Trophoblast cell (in vitro differentiated cells and primary cell): ENCODE measurements at regions not wholly inside any gene's neighbourhood (a gene's known extent, or its start where the extent isn't known, plus 50 kb on each side); places are given as distances from the start of the nearest gene placed in this dataset.

Experiments
- DNase-seq, 2 donors: peaks; one replicate each; pipeline ENCODE4 v3.0.0-alpha.2; 2016
- H2AFZ ChIP-seq: 2 replicates; pipeline ENCODE4 v1.6.1; 2013; ENCODE audit warnings: low read length, moderate library complexity, mild to moderate bottlenecking; ENCODE audit not compliant: insufficient read depth, poor library complexity
- H2AK5ac ChIP-seq: 2 replicates; pipeline ENCODE4 v1.6.1; 2013; ENCODE audit warnings: mild to moderate bottlenecking, low read length
- H2BK120ac ChIP-seq: 2 replicates; pipeline ENCODE4 v1.6.1; 2013; ENCODE audit warnings: low read length, mild to moderate bottlenecking, moderate library complexity; ENCODE audit not compliant: insufficient read depth, poor library complexity
- H2BK12ac ChIP-seq: 2 replicates; pipeline ENCODE4 v1.6.1; 2013; ENCODE audit warnings: mild to moderate bottlenecking, low read length, moderate library complexity
- H2BK5ac ChIP-seq: 2 replicates; pipeline ENCODE4 v1.6.1; 2013; ENCODE audit warnings: low read length, low read depth, moderate library complexity, mild to moderate bottlenecking; ENCODE audit not compliant: poor library complexity
- H3K14ac ChIP-seq: 2 replicates; pipeline ENCODE4 v1.6.1; 2013; ENCODE audit warnings: mild to moderate bottlenecking, low read length
- H3K18ac ChIP-seq: 2 replicates; pipeline ENCODE4 v1.6.1; 2013; ENCODE audit warnings: mild to moderate bottlenecking, low read length
- H3K23ac ChIP-seq: 2 replicates; pipeline ENCODE4 v1.6.1; 2013; ENCODE audit warnings: low read length
- H3K27ac ChIP-seq: 2 replicates; pipeline ENCODE4 v1.5.1; 2013; ENCODE audit warnings: low read depth, mild to moderate bottlenecking, inconsistent platforms, low read length, moderate library complexity
- H3K27me3 ChIP-seq: 2 replicates; pipeline ENCODE4 v1.6.1; 2013; ENCODE audit warnings: inconsistent platforms, mild to moderate bottlenecking, low read length, moderate library complexity; ENCODE audit not compliant: insufficient read depth
- H3K36me3 ChIP-seq, 2 experiments: 1 replicate in 1 of 2; 2 replicates in 1 of 2; pipeline ENCODE4 v1.6.1; 2013; ENCODE audit warnings: low read length in 2 of 2, mild to moderate bottlenecking in 2 of 2, moderate library complexity in 1 of 2; ENCODE audit not compliant: insufficient read depth in 2 of 2, control insufficient read depth in 1 of 2
- H3K4ac ChIP-seq: 2 replicates; pipeline ENCODE4 v1.6.1; 2013; ENCODE audit warnings: low read depth, mild to moderate bottlenecking, low read length, moderate library complexity
- H3K4me1 ChIP-seq, 2 experiments: 1 replicate in 1 of 2; 2 replicates in 1 of 2; pipeline ENCODE4 v1.6.1; 2013; ENCODE audit warnings: low read length in 2 of 2, mild to moderate bottlenecking in 2 of 2, moderate library complexity in 1 of 2; ENCODE audit not compliant: insufficient read depth in 2 of 2, control insufficient read depth in 1 of 2
- H3K4me2 ChIP-seq: 2 replicates; pipeline ENCODE4 v1.6.1; 2013; ENCODE audit warnings: inconsistent platforms, mild to moderate bottlenecking, low read length, moderate library complexity
- H3K4me3 ChIP-seq: 2 replicates; pipeline ENCODE4 v1.5.1; 2013; ENCODE audit warnings: mild to moderate bottlenecking, low read depth, low read length, inconsistent platforms
- H3K79me1 ChIP-seq: one replicate; pipeline ENCODE4 v1.6.1; 2013; ENCODE audit warnings: low read length
- H3K79me2 ChIP-seq: 2 replicates; pipeline ENCODE4 v1.6.1; 2013; ENCODE audit warnings: low read length, mild to moderate bottlenecking; ENCODE audit not compliant: control insufficient read depth, insufficient read depth, poor library complexity
- H3K9ac ChIP-seq: 2 replicates; pipeline ENCODE4 v1.6.1; 2013; ENCODE audit warnings: mild to moderate bottlenecking, low read length
- H3K9me3 ChIP-seq: 2 replicates; pipeline ENCODE4 v1.6.1; 2013; ENCODE audit warnings: low read depth, mild to moderate bottlenecking, control low read depth, inconsistent platforms, low read length; ENCODE audit not compliant: insufficient read depth
- H4K12ac ChIP-seq: 2 replicates; pipeline ENCODE4 v1.6.1; 2013; ENCODE audit warnings: low read depth, mild to moderate bottlenecking, low read length, moderate library complexity
- H4K8ac ChIP-seq: 2 replicates; pipeline ENCODE4 v1.6.1; 2013; ENCODE audit warnings: low read depth, mild to moderate bottlenecking, low read length, moderate library complexity
- H4K91ac ChIP-seq: one replicate; pipeline ENCODE4 v1.6.1; 2013; ENCODE audit warnings: low read depth, mild to moderate bottlenecking, low read length, moderate library complexity
- WGBS: extraction: QIAGEN DNeasy Blood & Tissue Kit; methylation state at CpG from one replicate; pipeline ENCODE4 v1.1.7; 2013; ENCODE audit warnings: missing lambda C conversion rate; ENCODE audit not compliant: insufficient read length, insufficient coverage; ENCODE audit errors: extremely low coverage; 5-methylcytosine and 5-hydroxymethylcytosine counted together

GRCh38 chr1:2930016-2930815, 91.1 kb upstream of the ACTRT2 start:
- Histone ChIP-seq H3K4ac (no peak overlapping the region), H3K18ac (no peak overlapping the region), H3K4me2 (no peak overlapping the region), H2BK5ac (no peak overlapping the region), H3K79me2 (no peaks in the 10 kb centered on the region), H3K27me3 (no peaks in the 10 kb centered on the region), H3K27ac (no peak overlapping the region), H3K9me3 (peaks cover 47% of the 10 kb centered on the region), H3K4me3 (no peak overlapping the region), H3K79me1 (no peaks in the 10 kb centered on the region), H2BK120ac (no peak overlapping the region), H3K36me3 (no peaks in the 10 kb centered on the region), H4K91ac (no peak overlapping the region), H2BK12ac (no peak overlapping the region), H4K8ac (no peak overlapping the region), H2AK5ac (no peak overlapping the region), H3K23ac (no peak overlapping the region), H3K9ac (no peak overlapping the region), H3K14ac (no peak overlapping the region), H3K4me1 (no peaks in the 10 kb centered on the region), H4K12ac (no peak overlapping the region), H2AFZ (no peak overlapping the region)
- no CpG with 5 or more reads among the region's 41 CpGs for WGBS
- DNase-seq = no peak

- H3K27me3 ChIP-seq = no peaks in the 10 kb centered on the region
- no peak overlapping the region for H3K14ac ChIP-seq
- no peak overlapping the region for H3K18ac ChIP-seq
- no peak overlapping the region for H3K4me3 ChIP-seq
- H2BK120ac ChIP-seq = no peak overlapping the region
- no peak overlapping the region for H3K23ac ChIP-seq
- no peaks in the 10 kb centered on the region for H3K79me2 ChIP-seq
- no peak overlapping the region for H2BK5ac ChIP-seq
- H2BK12ac ChIP-seq = no peak overlapping the region
- no peak overlapping the region for H3K4me2 ChIP-seq
- no peak for DNase-seq
- WGBS = no CpG with 5 or more reads among the region's 36 CpGs
- no peak overlapping the region for H3K27ac ChIP-seq
- H4K12ac ChIP-seq = no peak overlapping the region
- H3K9ac ChIP-seq = no peak overlapping the region
- H4K8ac ChIP-seq = no peak overlapping the region
- H2AFZ ChIP-seq = no peak overlapping the region
- no peak overlapping the region for H3K4ac ChIP-seq
- H3K36me3 ChIP-seq = no peaks in the 10 kb centered on the region
- H2AK5ac ChIP-seq = no peak overlapping the region
- H3K79me1 ChIP-seq = no peaks in the 10 kb centered on the region
- no peaks in the 10 kb centered on the region for H3K4me1 ChIP-seq
- H4K91ac ChIP-seq = no peak overlapping the region
- peaks cover 51% of the 10 kb centered on the region for H3K9me3 ChIP-seq
Observed at GRCh38 chr1:2930913-2931723, 90.1 kb upstream of the ACTRT2 start.

- H4K91ac ChIP-seq = no peak overlapping the region
- no peak overlapping the region for H3K4me2 ChIP-seq
- H2AK5ac ChIP-seq = no peak overlapping the region
- no peak overlapping the region for H2BK120ac ChIP-seq
- no peak overlapping the region for H2BK12ac ChIP-seq
- H4K12ac ChIP-seq = no peak overlapping the region
- no peak overlapping the region for H3K27ac ChIP-seq
- H4K8ac ChIP-seq = no peak overlapping the region
- H3K4ac ChIP-seq = no peak overlapping the region
- H3K9ac ChIP-seq = no peak overlapping the region
- H3K4me1 ChIP-seq = no peaks in the 10 kb centered on the region
- DNase-seq = no peak
- no peak overlapping the region for H3K18ac ChIP-seq
- no peak overlapping the region for H2AFZ ChIP-seq
- H3K23ac ChIP-seq = no peak overlapping the region
- no peaks in the 10 kb centered on the region for H3K27me3 ChIP-seq
- H3K36me3 ChIP-seq = no peaks in the 10 kb centered on the region
- H3K4me3 ChIP-seq = no peak overlapping the region
- no peaks in the 10 kb centered on the region for H3K79me1 ChIP-seq
- no peaks in the 10 kb centered on the region for H3K79me2 ChIP-seq
- H3K14ac ChIP-seq = no peak overlapping the region
- no CpG with 5 or more reads among the region's 18 CpGs for WGBS
- peaks cover 49% of the 10 kb centered on the region for H3K9me3 ChIP-seq
- H2BK5ac ChIP-seq = no peak overlapping the region
Observed at GRCh38 chr1:2931724-2932401, 89.4 kb upstream of the ACTRT2 start.

GRCh38 chr1:2932671-2933350, 88.5 kb upstream of the ACTRT2 start:
- Histone ChIP-seq H3K27ac (no peak overlapping the region), H2AFZ (no peak overlapping the region), H3K27me3 (no peaks in the 10 kb centered on the region), H4K12ac (no peak overlapping the region), H3K9me3 (peaks cover 53% of the 10 kb centered on the region), H3K79me2 (no peaks in the 10 kb centered on the region), H3K4me1 (no peaks in the 10 kb centered on the region), H3K4ac (no peak overlapping the region), H3K23ac (no peak overlapping the region), H2BK5ac (no peak overlapping the region), H3K4me2 (no peak overlapping the region), H3K4me3 (no peak overlapping the region), H4K8ac (no peak overlapping the region), H3K36me3 (no peaks in the 10 kb centered on the region), H3K14ac (no peak overlapping the region), H4K91ac (no peak overlapping the region), H3K18ac (no peak overlapping the region), H2AK5ac (no peak overlapping the region), H2BK12ac (no peak overlapping the region), H3K79me1 (no peaks in the 10 kb centered on the region), H3K9ac (no peak overlapping the region), H2BK120ac (no peak overlapping the region)
- DNase-seq = no peak
- WGBS = no CpG with 5 or more reads among the region's 29 CpGs
